ENCODE measurements at regions not wholly inside any gene's neighbourhood (a gene's known extent, or its start where the extent isn't known, plus 50 kb on each side); places are given as distances from the start of the nearest gene placed in this dataset.

GRCh38 chr18:59959073-59959472 is 59.3 kb downstream of the PMAIP1 start (continued):
- no peak for TF ChIP-seq ZBTB33 (IDR thresholded peaks at IDR 0.05; ENCODE audit: borderline replicate concordance, low read depth)
- TF ChIP-seq MAX (IDR thresholded peaks at IDR 0.05; ENCODE audit: low read depth) = no peak

- Histone ChIP-seq H4K20me1 (ENCODE audit: insufficient read depth) (no peaks in the 10 kb centered on the region), H3K27me3 (ENCODE audit: insufficient read depth) (no peaks in the 10 kb centered on the region), H3K4me1 (ENCODE audit: control insufficient read depth in 1 of 2, insufficient read depth in 2 of 2, low read depth in 1 of 2, low read length in 1 of 2) (peaks cover 12 to 20% of the 10 kb centered on the region in 2 experiments), H3K36me3 (replicated peaks in 1 of 2; ENCODE audit: control insufficient read depth in 1 of 2, insufficient read depth in 2 of 2, low read length in 1 of 2) (no peaks in the 10 kb centered on the region), H3K27ac (ENCODE audit: low read depth in 2 of 2, low read length in 1 of 2) (peak overlapping the region; percentile 18 to 88; a peak in 3 of 4 replicates), H3K4me3 (ENCODE audit: low read depth in 2 of 2, low read length in 1 of 2) (no peak overlapping the region), H2AFZ (ENCODE audit: low read depth) (no peak overlapping the region), H3K9me2 (no peaks in the 10 kb centered on the region), H3K79me2 (ENCODE audit: insufficient read depth) (no peaks in the 10 kb centered on the region), H3K4me2 (0 out of 2 replicates have a peak overlapping the region, but pooled peaks have one; percentile 13), H3K9ac (no peak overlapping the region), H3K9me3 (no peaks in the 10 kb centered on the region), H3F3A (replicated peaks; ENCODE audit: insufficient read depth) (peaks cover 25% of the 10 kb centered on the region)
- POLR2A ChIA-PET = interaction anchor here (0.6 to 1.3 kb wide), 3 partner anchors 12 to 71 kb away, joined by 3 to 8 read pairs (median 3); partner anchors contain the start of gene PMAIP1
- WGBS (ENCODE audit: low lambda C conversion rate) = 10% methylated on average over 2 of the region's 2 CpGs
- DNase-seq = peak; percentile 78
- CTCF ChIA-PET = interaction anchor here (0.8 kb wide), 1 partner anchor 9 kb away, joined by 5 read pairs; no protein-coding TSS in a partner anchor
- no peak for TF ChIP-seq TAF1 (IDR thresholded peaks at IDR 0.05; ENCODE audit: borderline replicate concordance, low read depth, low read length)
- TF ChIP-seq IRF3 (IDR thresholded peaks at IDR 0.05; ENCODE audit: low read depth, low read length) = no peak
- TF ChIP-seq TEAD4 (IDR thresholded peaks at IDR 0.05; ENCODE audit: borderline replicate concordance, insufficient read depth) = no peak
- TF ChIP-seq FOSL2 (IDR thresholded peaks at IDR 0.05; ENCODE audit: borderline replicate concordance, low read depth) = peak; percentile 20; the same call in 1 of the 2 replicates
- peak; percentile 60; the same call in 1 of the 2 replicates for TF ChIP-seq RXRA (IDR thresholded peaks at IDR 0.05; ENCODE audit: borderline replicate concordance, low read depth)
- TF ChIP-seq POLR2AphosphoS5 (IDR thresholded peaks at IDR 0.05; ENCODE audit: low read depth, low read length) = peak; percentile 42; the same call in 1 of the 2 replicates
- peak; percentile 91 for TF ChIP-seq RCOR1 (IDR thresholded peaks at IDR 0.05; ENCODE audit: low read length)
- no peak for TF ChIP-seq SIN3A (IDR thresholded peaks at IDR 0.05; ENCODE audit: borderline replicate concordance, low read depth, low read length)
- no peak for TF ChIP-seq NRF1 (IDR thresholded peaks at IDR 0.05; ENCODE audit: low read depth, low read length)
- TF ChIP-seq GABPA (IDR thresholded peaks at IDR 0.05; ENCODE audit: low read depth) = no peak
- no peak for TF ChIP-seq EZH2phosphoT487 (IDR thresholded peaks at IDR 0.05; ENCODE audit: borderline replicate concordance, low read depth)
- no peak for TF ChIP-seq MEF2A (IDR thresholded peaks at IDR 0.05; ENCODE audit: borderline replicate concordance, low read depth)
- TF ChIP-seq USF2 (IDR thresholded peaks at IDR 0.05; ENCODE audit: borderline replicate concordance, low read depth, low read length) = no peak
- peak; percentile 55; the same call in 1 of the 2 replicates for TF ChIP-seq MXI1 (IDR thresholded peaks at IDR 0.05; ENCODE audit: low read depth, low read length)
- TF ChIP-seq RAD21 (IDR thresholded peaks at IDR 0.05; ENCODE audit: low read length) = peak; percentile 40
- peak; percentile 36 for TF ChIP-seq JUND (IDR thresholded peaks at IDR 0.05)
- TF ChIP-seq FOXJ3 (CRISPR knock-in tag; IDR thresholded peaks at IDR 0.05) = 0 out of 2 replicates have a peak, but pooled peaks have one; percentile 32
- TF ChIP-seq EP300 (IDR thresholded peaks at IDR 0.05; ENCODE audit: borderline replicate concordance in 1 of 2, low read depth in 1 of 2, low read length in 1 of 2) = peak; percentile 60 to 74; a peak in 3 of 4 replicates
- no peak for TF ChIP-seq ELF1 (IDR thresholded peaks at IDR 0.05)
- peak; percentile 71; the same call in 1 of the 2 replicates for TF ChIP-seq PBX3 (IDR thresholded peaks at IDR 0.05)
- no peak for TF ChIP-seq YY1 (IDR thresholded peaks at IDR 0.05; ENCODE audit: low read depth)
- no peak for TF ChIP-seq USF1 (IDR thresholded peaks at IDR 0.05; ENCODE audit: borderline replicate concordance, low read depth)
- TF ChIP-seq NFIC (IDR thresholded peaks at IDR 0.05; ENCODE audit: borderline replicate concordance) = peak; percentile 93
Measured at GRCh38 chr18:59957957-59958356, 58.2 kb downstream of the PMAIP1 start.
